ENCODE measurements at regions not wholly inside any gene's neighbourhood (a gene's known extent, or its start where the extent isn't known, plus 50 kb on each side); places are given as distances from the start of the nearest gene placed in this dataset.
"Not testable (repeated sequence)": the region's sequence is repeated elsewhere in the genome, so short reads cannot be mapped to it uniquely, and the experiment has no call there.

GRCh38 chr2:35522450-35522849 is 833.1 kb upstream of the CRIM1 start:
- DNase-seq = no peak

GRCh38 chr2:35510636-35511035 is 844.9 kb upstream of the CRIM1 start:
- DNase-seq = no peak

- no peak for DNase-seq
Measured at GRCh38 chr2:35508601-35509000, 847.0 kb upstream of the CRIM1 start.

- DNase-seq = no peak
Measured at GRCh38 chr2:35504419-35504818, 851.2 kb upstream of the CRIM1 start.

- DNase-seq = no peak
Measured at GRCh38 chr2:35503738-35504199, 851.8 kb upstream of the CRIM1 start.

- DNase-seq = no peak
Measured at GRCh38 chr2:35503311-35503710, 852.3 kb upstream of the CRIM1 start.

- no peak for DNase-seq
Measured at GRCh38 chr2:35501076-35501475, 854.5 kb upstream of the CRIM1 start.

- no peak for DNase-seq
Measured at GRCh38 chr2:35496022-35496421, 859.6 kb upstream of the CRIM1 start.

- no peak for DNase-seq
Measured at GRCh38 chr2:35495182-35495581, 860.4 kb upstream of the CRIM1 start.

GRCh38 chr2:35478121-35478520 is 877.5 kb upstream of the CRIM1 start:
- not testable (repeated sequence) for DNase-seq

- DNase-seq = no peak
Measured at GRCh38 chr2:35468245-35468644, 887.3 kb upstream of the CRIM1 start.

- DNase-seq = no peak
Measured at GRCh38 chr2:35463805-35464596, 891.6 kb upstream of the CRIM1 start.

GRCh38 chr2:35462226-35462998 is 893.2 kb upstream of the CRIM1 start:
- DNase-seq = no peak

- DNase-seq = no peak
Measured at GRCh38 chr2:35461406-35461805, 894.2 kb upstream of the CRIM1 start.

GRCh38 chr2:35454966-35455638 is 900.5 kb upstream of the CRIM1 start:
- no peak for DNase-seq

GRCh38 chr2:35447821-35448220 is 907.8 kb upstream of the CRIM1 start:
- DNase-seq = no peak

GRCh38 chr2:35447215-35447614 is 908.4 kb upstream of the CRIM1 start:
- no peak for DNase-seq

- DNase-seq = no peak
Measured at GRCh38 chr2:35443087-35443486, 912.5 kb upstream of the CRIM1 start.

- not testable (repeated sequence) for DNase-seq
Measured at GRCh38 chr2:35441575-35441974, 914.0 kb upstream of the CRIM1 start.

- DNase-seq = not testable (repeated sequence)
Measured at GRCh38 chr2:35440308-35440707, 915.3 kb upstream of the CRIM1 start.

GRCh38 chr2:35436893-35437292 is 918.7 kb upstream of the CRIM1 start:
- not testable (repeated sequence) for DNase-seq

- no peak for DNase-seq
Measured at GRCh38 chr2:35428548-35428947, 927.0 kb upstream of the CRIM1 start.

- no peak for DNase-seq
Measured at GRCh38 chr2:35421485-35421884, 934.1 kb upstream of the CRIM1 start.

GRCh38 chr2:35417293-35417692 is 938.3 kb upstream of the CRIM1 start:
- DNase-seq = no peak

All from NCI-H2227 treated with DMSO at 0.1 percent for 48 hours (cell line).